Adipose tissue (tissue), 3 donors: ENCODE measurements at regions not wholly inside any gene's neighbourhood (a gene's known extent, or its start where the extent isn't known, plus 50 kb on each side); places are given as distances from the start of the nearest gene placed in this dataset.

Source experiments
- H3K27ac ChIP-seq: one replicate; pipeline ENCODE4 v1.5.1; 2013; ENCODE audit warnings: low read depth, low read length
- whole genome bisulfite sequencing, 3 donors: extraction: QIAGEN DNeasy Blood & Tissue Kit; methylation state at CpG; one replicate each; pipeline ENCODE4 v1.1.7; 2013; 5-methylcytosine and 5-hydroxymethylcytosine counted together
- donor health status: healthy with polysubstance abuse.
- donor health status: Bipolar disorder and iron deficiency.
- donor health status: healthy.

- H3K27ac ChIP-seq = no peak overlapping the region
- WGBS, 3 donors = 66 to 86% (median 69%) methylated on average over 16 of the region's 16 CpGs
These were observed 111.6 kb upstream of the HAAO start for GRCh38 chr2:42903821-42904575.

DNA sequence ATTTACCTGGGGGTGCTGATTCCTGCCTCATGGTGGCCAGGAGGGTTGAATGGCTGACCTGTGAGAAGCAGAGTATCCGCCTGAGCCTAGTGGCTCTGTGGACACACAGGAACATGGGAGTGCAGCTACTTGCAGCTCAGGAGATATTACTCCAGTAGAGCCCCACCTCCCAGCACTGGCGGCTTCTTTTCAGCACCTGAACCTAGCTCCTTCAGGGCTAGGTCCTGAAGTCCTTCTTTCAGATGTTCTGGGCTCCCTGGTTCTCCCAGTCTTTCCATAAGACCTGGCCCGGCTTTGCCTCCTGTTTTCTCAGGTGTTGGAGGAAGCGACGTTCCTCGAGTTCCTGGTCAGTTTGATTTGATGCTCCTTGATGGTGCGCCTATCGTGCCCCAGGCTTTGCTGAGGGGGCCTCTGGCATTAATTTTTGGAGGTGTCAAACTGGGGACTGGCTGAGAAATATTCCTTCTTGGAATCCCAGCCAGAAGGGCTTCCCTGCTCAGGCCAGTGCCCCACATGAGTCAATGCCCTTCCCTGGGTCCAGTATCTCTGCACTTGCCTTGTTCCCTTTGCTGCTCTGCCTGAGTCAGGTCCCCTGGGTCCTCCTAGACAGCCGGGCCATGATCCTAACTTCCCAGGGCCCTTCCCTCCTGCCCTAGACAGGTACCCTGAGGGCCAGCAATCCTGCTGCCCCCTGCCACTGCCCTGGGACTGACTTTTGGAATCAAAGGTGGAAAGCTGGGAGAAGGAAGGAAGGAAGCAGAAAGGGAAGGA is 110.7 kb upstream of the HAAO start:
- H3K27ac ChIP-seq = no peak overlapping the region
- 75 to 86% (median 85%) methylated on average over 9 of the region's 9 CpGs for WGBS, 3 donors

- no peak overlapping the region for H3K27ac ChIP-seq
- WGBS, 3 donors = 68 to 88% (median 73%) methylated on average over 4 of the region's 4 CpGs
These were observed 108.8 kb upstream of the HAAO start for GRCh38 chr2:42901076-42901640.

DNA sequence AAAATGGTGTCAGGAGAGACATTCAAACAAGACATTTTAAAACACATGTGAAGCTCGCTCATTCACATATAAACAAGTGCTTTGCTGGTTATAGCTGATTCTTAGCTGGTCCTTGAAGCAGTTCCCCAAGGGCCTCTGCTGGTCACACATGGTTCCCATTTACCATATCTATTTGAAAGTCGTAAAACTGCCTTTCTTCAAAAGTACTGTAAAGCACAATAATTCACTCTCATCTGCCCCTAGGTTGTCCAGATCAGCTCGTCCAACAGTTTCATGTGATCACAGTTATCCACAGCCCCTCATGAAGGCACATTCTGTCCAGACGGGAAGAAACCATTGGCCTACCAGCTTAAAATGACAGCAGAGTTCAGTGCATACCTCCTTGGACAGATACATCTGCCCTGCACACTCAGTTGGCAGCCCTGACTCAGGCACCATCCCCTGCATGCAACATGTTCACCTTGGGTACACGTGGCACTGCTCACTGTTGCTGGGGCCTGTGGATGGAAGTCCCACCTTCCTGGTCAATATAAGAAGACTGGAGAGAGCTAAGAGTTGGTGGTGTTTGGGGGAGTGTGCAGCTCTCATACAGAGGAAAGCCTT is 108.0 kb upstream of the HAAO start:
- 71 to 90% (median 83%) methylated on average over 5 of the region's 5 CpGs for WGBS, 3 donors
- no peak overlapping the region for H3K27ac ChIP-seq

- WGBS, 3 donors = 93 to 97% (median 93%) methylated on average over 2 of the region's 2 CpGs
- H3K27ac ChIP-seq = no peak overlapping the region
These were observed 105.0 kb upstream of the HAAO start for GRCh38 chr2:42897358-42897757.

DNA sequence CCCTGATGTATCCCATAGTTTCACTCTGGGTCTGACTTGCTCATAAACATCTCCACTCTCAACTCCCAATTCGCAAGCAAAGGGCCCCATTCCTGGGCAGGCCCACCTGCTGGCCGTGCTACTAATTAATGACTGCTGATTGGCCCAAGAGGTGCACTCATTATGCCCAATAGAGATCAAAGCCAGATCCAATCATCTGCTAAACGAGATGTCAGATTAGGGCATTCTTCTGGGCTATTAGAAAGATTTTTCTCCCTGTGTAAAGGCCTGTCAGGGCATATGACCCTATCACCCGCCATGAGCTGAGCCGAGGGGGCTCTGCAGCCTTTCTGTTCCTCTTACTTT is 103.4 kb upstream of the HAAO start:
- WGBS, 3 donors = 83 to 96% (median 94%) methylated on average over 5 of the region's 5 CpGs
- no peak overlapping the region for H3K27ac ChIP-seq

DNA sequence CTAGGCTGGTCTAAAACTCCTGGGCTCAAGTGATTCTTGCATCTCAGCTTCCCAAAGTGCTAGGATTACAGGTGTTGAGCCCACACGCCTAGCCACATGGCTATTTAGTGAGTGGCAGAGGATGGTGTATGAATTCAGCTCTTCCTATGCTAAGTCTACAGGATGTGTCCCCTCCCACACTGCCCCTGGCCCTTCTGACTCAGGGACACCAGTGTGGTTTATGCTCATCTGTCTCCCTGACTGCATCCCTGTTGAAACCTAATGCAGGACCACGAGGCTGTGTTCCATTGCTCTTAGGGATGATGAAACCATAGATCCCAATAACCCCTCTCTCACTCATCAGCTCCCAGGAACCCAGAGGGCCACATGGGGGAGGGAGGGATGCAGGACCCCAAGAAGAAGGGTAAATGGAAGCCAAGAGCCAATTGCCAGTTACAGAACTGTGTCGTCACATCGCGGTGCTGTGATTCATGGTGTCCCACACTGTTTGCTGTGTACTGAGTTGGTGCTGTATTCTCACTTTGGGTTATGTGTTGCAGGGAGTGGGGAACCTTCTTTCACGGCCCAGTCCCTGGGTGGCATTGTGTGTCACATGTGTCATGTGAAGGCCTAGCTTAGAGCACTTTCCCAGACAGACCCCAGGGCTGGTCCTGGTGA is 102.9 kb upstream of the HAAO start:
- 91 to 95% (median 95%) methylated on average over 6 of the region's 6 CpGs for WGBS, 3 donors
- no peak overlapping the region for H3K27ac ChIP-seq

GRCh38 chr2:42893047-42893758 is 100.8 kb upstream of the HAAO start:
- WGBS, 3 donors = 83 to 95% (median 92%) methylated on average over 5 of the region's 5 CpGs
- no peak overlapping the region for H3K27ac ChIP-seq

DNA sequence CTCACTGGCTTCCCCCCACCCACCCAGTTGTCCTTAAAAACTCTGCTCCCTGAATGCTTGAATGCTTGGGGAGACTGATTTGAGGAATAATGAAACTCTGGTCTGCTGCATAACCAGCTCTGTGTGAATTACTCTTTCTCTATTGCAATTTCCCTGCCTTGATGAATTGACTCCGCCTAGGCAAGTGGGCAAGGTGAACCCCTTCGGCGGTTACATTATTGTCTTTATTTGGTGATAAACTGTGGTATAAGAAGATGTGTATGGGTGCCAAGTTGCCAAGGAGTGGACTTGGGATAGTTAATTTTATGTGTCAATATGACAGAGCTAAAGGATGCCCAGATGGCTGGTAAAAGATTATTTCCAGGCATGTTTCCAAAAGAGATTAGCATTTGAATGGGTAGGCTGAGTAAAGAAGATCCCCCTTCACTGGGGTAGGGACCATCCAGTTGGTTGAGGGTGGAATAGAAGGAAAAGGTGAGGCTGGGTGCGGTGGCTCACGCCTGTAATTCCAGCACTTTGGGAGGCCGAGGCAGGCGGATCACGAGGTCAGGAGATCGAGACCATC is 98.5 kb upstream of the HAAO start:
- WGBS, 3 donors = 96 to 99% (median 97%) methylated on average over 9 of the region's 9 CpGs
- H3K27ac ChIP-seq = no peak overlapping the region

GRCh38 chr2:42888321-42889245 is 96.2 kb upstream of the HAAO start:
- no peak overlapping the region for H3K27ac ChIP-seq
- WGBS, 3 donors = 86 to 89% (median 86%) methylated on average over 5 of the region's 5 CpGs

GRCh38 chr2:42886921-42887320 is 94.5 kb upstream of the HAAO start:
- 74 to 82% (median 79%) methylated on average over 7 of the region's 7 CpGs for WGBS, 3 donors
- no peak overlapping the region for H3K27ac ChIP-seq

GRCh38 chr2:42882756-42883155 is 90.4 kb upstream of the HAAO start:
- H3K27ac ChIP-seq = no peak overlapping the region

DNA sequence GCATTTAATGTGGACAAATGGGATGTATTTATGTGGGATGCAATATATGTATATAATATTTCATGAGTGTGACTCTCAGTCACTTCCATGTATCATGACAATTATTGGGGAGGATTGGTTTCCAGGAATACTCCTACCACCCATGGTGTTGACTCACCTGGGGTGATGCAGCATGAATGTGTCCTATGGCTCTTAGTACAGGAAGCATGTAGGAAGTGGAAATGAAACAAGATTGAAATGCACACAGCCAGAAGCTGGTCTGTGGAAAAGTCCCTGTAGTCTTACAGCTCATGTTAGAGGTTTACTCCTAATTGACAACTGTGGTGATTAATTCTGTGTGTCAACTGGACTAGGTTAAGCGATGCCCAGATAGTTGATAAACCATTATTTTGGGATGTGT is 89.3 kb upstream of the HAAO start:
- WGBS, 3 donors = 75 to 89% (median 84%) methylated on average over 1 of the region's 1 CpG
- no peak overlapping the region for H3K27ac ChIP-seq

More at GRCh38 chr2:42882756-42883155, 90.4 kb upstream of the HAAO start:
- 93 to 95% (median 95%) methylated on average over 1 of the region's 1 CpG for WGBS, 3 donors

GRCh38 chr2:42880738-42881690 is 88.6 kb upstream of the HAAO start:
- WGBS, 3 donors = 54 to 86% (median 55%) methylated on average over 9 of the region's 9 CpGs

DNA sequence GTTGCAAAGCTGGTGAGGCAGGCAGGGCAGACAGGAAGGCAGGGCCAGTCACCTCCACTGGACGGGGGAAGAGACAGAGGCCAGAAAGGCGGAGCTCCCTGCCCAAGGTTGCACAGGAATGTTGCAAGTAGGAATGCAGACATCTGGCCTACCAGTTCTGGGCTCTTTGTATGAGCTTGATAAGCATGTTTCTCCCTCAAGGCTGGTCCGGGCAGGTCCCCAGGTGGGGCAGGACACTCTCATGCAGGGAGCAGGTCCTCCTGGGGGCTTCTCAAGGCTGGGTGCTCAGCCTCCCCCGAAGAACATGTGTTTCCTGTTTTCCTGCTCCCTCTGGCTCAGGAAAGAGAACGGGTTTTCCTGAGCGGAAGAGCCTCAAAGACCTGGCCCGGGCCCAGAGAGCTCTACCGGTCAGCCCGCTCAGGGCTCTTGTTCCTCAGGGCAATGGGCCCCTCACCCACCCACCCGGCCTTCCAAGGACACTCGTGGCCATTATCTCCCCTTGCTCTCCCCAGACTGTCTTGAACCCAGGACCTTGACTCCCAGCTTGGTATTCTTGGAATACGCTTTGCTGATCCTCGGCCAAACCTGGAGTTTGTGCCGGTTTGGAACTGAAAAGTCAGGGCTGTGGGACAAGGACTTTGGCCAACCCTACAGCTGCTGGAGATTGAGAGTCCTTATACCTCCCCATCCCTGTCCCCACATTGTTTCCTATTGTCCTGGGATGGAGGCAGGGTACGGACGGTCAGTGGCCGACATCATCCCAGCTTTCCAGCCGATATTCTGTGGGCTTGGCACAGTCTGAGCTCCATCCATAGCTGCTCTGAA is 87.7 kb upstream of the HAAO start:
- 42 to 50% (median 43%) methylated on average over 18 of the region's 18 CpGs for WGBS, 3 donors
- H3K27ac ChIP-seq = no peak overlapping the region

More at GRCh38 chr2:42880738-42881690, 88.6 kb upstream of the HAAO start:
- no peak overlapping the region for H3K27ac ChIP-seq
